ENCODE measurements at regions not wholly inside any gene's neighbourhood (a gene's known extent, or its start where the extent isn't known, plus 50 kb on each side); places are given as distances from the start of the nearest gene placed in this dataset.
"Not testable (repeated sequence)": the region's sequence is repeated elsewhere in the genome, so short reads cannot be mapped to it uniquely, and the experiment has no call there.

DNA sequence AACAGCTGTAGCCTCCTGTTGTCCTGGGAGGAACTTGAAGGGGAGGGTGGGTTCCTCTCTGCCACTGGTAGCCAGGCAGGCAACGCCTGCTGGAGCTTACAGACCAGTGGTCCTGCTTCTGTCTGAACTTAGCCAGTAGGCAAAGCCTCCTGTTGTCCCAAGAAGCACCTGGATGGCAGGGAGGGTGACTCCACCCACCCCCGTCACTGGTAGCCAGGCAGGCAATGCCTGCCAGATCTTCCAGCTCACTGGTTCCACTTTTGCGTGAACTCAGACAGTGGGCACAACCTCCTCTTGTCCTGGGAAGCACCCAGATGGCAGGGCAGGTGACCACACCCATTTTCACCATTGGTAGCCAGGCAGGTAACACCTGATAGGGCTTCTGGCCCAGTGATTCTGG is 203.5 kb upstream of the DIPK2B start:
- no peak for DNase-seq (ENCODE audit: low read depth)

DNA sequence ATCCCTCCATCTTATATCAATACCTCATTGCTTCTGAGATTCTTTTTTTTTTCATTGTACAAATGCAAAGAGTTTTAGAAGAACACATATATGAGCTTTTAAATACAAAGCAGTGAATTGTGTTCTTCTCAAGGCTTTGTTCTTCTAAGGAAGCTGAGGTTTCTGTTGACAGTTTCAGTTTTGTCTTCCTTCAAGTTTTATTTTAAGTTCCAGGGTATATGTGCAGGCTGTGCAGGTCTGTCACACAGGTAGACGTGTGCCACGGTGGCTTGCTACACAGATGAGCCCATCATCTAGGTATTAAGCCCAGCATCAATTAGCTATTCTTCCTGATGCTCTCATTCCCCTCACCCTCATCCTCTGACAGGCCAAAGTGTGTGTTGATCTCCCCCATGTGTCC is 201.2 kb upstream of the DIPK2B start:
- DNase-seq (ENCODE audit: low read depth), result no peak

DNA sequence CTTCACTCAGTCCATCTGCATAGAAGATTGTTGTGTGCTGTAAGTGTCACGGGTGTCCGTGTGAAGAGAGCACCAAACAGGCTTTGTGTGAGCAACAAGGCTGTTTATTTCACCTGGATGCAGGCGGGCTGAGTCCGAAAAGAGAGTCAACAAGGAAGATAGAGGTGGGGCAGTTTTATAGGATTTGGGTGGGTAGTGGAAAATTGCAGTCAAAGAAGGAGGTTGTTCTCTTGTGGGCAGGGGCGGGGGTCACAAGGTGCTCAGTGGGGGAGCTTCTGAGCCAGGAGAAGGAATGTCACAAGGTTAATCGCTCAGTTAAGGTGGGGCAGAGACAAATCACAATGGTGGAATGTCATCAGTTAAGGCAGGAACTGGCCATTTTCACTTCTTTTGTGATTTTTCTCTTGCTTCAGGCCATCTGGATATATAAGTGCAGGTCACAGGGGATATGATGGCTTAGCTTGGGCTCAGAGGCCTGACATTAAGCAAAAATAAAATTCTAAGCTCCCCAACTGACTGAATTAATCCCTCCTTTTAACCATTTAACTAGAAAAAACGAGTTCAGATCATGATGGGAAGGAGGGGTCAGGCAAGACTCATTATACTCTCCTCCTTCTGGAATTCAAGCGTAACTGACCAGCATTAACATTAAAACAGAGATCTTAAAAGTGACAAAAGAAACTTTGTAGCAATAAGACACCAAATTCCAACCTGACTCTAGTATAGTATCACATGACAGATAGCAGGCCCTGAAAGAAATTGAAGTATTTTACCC is 200.5 kb upstream of the DIPK2B start:
- not testable (repeated sequence) for DNase-seq (ENCODE audit: low read depth)

DNA sequence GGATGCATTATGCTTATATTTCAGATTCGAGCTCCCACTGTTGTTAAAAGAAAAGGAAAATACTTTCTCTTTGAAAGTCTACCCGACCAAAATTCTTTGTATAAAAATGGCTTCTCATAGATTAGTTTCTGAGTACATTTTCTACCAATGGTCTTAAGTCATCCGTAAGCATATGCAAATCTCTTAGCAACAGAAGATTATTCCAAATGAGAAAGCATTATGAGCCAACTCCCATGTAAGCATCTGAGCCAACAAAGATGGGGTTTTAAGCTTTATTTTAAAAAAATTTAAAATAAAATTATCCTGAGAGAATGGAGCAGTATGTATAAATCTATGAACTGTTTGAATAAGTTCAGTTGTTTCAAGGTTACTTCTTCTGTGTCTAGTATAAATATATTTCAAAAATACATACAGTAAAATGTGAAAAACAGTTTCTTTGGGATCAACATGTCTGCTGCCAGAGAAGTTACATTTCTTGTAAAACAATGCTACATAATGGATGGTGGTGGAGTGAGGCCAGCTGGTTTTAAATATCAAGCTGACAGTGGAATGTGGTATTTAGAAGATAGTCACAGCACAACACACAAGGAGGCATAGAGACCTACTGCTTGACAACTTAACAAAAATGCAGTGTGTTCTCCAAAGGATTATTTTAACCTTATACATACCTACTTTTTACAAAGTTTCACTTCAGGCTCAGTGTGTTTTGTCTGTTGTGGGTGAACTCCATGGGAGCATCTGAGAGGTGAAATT is 199.5 kb upstream of the DIPK2B start:
- peak; percentile 1 for DNase-seq (ENCODE audit: low read depth)

DNA sequence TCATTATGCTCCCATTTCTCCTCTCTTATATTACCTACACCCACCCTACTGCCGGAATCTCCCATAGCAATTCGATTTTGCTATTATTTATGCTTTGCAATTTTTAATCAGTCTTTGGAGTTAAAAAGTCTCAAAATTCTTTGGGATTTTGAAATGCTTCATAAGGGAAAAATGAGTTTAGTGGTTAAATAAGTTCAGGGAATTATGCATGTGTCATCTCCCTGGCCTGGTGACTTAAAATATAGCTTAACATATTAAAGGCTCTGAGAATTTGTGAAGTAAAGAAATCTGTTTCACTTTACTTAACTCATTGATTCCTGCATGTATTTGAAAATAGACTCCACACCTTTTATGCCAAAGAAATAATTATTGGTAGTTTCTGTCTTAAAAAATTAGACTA is 185.1 kb upstream of the DIPK2B start:
- DNase-seq (ENCODE audit: low read depth), result no peak

DNA sequence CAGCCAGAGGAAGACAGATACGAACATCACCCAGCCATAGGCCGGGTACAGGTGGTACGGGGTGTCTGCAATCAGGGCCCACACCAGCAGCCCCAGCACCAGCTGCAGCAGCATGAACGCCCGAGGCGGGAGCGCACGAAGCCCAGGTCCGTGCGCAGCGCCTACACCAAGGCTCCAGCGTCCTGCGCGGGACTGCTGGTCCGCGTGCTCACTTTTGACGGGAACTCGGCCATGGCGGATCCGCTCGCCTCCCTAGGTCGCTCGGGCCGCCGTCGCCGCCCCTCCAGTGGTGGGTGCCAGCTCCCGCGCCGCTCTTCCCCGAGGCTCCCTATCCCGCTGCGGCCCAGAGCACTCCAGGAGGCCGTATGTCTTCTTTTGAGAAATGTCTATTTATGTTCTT is 181.2 kb upstream of the DIPK2B start:
- DNase-seq (ENCODE audit: low read depth), result no peak

DNA sequence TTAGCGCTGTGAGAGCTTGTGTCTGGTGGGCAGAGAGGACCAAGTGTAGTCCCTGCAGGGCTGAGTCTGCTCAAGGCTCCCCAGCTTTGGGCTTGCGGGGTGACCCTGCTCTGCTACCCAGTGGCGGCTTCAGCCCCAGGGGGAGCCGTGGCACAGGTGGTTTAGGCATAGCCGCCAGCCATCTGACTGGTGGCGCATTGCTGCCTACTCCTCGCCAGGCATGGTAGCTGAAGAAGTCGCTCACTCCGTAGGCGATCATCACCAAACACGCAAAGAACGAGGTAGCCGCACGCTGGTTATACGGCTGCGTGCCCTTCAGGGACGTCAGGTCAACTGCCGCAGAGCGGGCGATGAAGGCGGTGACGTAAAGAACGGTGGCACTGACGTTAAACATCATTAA is 180.7 kb upstream of the DIPK2B start:
- no peak for DNase-seq (ENCODE audit: low read depth)

DNA sequence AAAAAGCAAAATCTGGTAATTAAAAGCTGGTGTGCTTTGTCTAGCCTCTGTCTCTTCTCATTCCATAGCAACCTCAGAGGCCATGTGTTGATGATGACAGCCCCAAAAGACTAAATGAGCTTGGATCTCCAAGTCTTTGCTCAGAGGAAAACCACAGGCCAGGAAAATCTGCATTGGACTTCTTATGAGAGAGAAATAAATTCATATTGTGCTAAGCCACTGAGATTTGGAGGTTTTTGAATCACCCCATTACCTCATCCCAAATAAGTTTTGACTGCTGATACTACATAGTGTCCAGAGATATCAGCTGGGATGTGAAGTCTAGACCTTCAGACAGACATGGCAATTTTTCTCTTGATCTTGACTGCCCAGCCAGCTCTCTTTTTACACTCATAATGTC is 178.6 kb upstream of the DIPK2B start:
- no peak for DNase-seq (ENCODE audit: low read depth)

DNA sequence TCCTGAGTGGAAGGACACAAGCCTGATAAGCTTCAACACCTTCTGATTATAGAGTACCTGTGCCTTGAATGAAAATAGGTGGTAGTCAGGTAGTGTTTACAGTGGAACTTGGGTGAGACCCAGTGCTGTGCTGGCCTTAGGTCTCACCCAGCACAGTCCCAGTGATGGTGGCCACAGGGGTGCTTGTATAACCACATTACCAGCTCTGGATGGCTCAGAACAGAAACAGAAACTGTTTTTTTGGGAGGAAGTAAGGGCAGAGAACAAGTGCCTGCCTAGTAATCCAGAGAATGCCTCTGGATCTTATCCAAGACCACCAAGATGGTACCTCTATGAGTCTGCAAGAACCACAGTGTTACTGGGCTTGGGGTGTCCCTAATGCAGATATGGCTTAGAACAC is 171.5 kb upstream of the DIPK2B start:
- DNase-seq (ENCODE audit: low read depth), result no peak

DNA sequence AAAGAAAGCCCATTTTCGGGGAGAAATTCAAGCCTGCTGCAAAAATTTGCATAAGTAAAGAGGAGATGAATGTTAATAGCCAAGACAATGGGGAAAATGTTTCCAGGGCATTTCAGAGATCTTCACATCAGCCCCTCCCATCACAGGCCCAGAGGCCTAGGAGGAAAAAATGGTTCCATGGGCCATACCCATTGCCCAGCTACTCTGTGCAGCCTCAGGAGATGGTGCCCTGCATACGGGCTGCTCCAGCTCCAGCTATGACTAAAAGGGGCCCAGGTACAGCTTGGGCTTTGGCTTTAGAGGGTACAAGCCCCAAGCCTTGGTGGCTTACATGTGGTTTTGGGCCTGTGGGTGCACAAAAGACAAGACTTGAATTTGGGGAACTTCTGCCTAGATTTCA is 168.0 kb upstream of the DIPK2B start:
- DNase-seq (ENCODE audit: low read depth), result no peak

DNA sequence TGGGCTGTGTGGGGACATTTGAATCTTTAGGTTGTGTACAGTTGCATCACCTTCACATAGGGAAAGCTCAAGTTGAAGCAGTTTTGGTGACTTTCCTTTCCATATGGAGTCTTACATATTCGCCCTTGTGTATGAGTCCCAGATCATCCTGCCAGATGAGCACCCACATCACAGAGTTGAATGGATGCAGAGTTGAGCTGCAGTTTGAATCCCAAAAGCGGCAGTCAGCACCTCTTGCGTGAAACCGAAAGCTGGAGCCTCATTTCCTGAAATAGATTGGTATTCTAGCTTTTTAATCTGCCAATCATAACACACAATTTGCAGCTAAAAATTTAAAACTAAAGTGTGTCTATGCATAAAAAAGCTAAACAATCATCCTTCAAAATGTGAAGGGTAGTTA is 162.9 kb upstream of the DIPK2B start:
- DNase-seq (ENCODE audit: low read depth), result no peak

DNA sequence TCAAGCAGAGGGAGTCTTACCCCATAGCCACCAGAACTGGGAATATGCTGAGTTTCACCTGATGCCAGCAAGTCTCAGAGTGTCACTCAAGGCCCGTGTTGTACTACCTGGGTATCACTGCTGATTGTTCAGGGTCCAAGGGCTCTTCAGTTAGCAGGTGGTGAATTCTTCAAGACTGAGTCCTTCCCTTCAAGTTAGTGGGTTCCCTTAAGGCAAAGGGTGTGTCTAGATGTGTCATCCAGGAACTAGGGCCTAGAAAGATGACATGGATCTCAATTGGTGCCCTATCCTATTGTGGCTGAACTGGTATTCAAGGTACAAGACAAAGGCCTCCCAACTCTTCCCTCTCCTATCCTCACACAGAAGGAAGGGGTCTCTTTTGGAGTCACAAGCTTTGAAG is 159.9 kb upstream of the DIPK2B start:
- no peak for DNase-seq (ENCODE audit: low read depth)

DNA sequence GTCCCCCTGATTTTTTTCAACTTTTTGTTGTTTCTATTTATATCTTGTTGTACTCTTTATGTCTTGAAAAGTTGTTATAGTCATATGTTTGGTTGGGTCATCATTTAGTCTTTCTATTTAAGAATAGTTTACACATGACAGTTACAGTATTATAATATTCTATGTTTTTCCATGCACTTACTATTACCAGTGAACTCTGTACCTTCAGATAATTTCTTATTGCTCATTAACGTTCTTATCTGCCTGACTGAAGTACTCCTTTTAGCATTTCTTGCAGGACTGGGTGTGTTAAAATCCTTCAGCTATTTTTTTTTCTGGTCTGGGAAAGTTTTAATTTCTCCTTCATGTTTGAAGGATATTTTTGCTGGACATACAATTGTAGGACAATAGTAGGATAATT is 157.7 kb upstream of the DIPK2B start:
- no peak for DNase-seq (ENCODE audit: low read depth)

DNA sequence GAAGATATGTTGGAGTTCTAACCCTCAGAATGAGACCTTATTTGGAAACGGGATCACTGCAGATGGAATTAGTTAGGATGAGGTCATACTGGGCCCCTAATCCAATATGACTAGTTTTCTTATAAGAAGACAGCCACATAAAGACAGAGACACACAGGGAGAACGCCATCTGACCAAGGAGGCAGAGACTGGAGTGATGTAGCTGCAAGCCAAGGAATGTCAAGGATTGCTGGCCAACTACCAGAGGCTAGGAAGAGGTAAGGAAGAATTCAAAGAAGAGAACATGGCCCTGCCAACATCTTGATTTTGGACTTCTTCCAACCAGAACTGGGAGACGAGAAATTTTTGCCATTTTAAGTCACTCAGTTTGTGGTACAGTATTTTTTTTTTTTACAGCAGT is 152.8 kb upstream of the DIPK2B start:
- no peak for DNase-seq (ENCODE audit: low read depth)

DNA sequence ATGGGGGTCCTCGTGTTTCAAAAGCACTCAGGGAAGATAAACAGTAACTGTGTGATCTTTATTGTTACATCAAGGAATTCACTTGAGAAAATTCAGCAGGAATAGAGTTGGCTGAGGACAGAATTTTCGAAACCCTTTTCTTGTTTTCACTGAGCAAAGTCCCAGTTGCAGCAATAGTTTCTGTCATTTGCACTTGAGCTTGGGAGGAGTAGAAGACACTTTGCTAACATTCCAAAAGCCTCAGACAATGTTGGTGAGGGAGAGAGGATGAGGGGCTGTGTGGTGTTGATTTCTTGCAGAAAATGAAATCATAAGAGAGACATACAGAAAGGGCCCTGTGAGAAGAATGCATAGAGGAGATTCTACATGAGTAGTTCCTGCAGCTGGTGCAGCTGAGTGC is 151.9 kb upstream of the DIPK2B start:
- DNase-seq (ENCODE audit: low read depth), result no peak

DNA sequence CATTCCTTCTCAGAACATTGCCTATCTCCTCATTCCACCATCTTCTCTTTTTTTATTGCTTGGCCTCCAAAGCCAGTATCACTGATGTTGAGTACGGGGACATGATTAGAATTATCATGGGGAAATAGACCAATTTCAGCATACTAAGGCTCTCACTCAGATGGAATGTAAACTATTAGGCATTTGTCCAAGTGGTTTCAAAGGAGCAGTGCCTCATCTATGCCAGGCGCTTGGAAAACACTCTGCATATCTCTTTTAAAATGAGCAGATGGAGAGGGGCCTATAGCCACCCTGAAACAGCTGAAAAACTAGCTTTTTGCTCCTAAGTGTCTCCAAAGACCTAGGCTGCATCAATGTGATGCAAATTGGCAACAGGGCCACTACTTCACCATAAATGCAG is 150.8 kb upstream of the DIPK2B start:
- peak; percentile 53 for DNase-seq (ENCODE audit: low read depth)

DNA sequence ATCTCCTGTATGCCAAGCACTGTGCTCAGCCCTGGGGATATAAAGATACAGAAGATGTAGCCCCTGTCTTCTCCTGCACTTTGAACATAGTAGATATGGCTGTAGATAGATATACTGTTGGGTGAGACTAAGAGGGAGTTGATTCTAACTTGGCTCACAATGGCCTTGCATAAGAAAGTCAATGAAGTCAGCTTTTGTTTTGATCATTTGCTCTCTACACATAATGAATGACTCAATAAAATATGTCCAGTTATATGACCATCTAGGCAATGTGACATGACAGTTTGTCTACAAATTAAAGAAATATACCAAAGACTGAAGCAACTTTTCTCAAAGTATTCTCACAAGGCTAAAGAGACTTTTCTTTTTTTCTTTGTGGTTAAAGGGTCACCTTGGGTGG is 147.6 kb upstream of the DIPK2B start:
- no peak for DNase-seq (ENCODE audit: low read depth)

DNA sequence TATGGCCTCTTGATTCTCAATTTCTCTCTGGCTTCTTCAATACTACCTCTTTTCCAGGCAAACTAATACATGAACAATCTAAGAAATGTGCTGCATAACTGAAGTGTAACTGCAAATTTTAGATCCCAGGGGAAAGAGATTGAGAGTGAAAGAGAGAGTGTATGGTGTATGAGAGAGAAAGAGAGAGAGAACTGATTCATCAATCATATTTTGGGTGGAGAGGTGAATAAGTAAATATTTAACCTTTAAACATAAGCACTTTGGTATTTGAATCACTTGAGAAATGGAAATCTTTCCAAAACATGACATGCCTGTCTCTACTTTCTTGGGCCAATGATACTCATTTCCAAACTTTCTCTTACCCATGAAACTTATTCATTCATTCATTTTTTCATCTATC is 147.2 kb upstream of the DIPK2B start:
- DNase-seq (ENCODE audit: low read depth), result no peak

DNA sequence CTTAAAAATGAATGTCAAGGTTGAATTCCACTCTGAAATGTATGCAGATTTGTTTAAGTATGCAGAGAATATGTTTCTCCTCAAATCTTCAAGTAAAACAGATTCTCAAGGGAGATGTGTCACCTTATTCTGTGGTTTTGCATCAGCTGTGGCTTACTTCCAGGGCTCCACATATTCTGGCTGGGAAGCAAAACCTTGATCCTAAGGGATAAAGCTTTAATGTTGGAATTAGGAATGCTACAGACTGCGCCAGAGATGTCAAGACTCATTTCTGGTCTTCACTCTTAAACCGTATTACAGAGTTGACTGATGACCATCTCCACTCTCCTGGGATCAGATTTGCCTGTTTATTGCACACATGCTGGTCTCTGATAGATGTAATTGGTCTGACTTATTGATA is 143.9 kb upstream of the DIPK2B start:
- DNase-seq (ENCODE audit: low read depth), result no peak

DNA sequence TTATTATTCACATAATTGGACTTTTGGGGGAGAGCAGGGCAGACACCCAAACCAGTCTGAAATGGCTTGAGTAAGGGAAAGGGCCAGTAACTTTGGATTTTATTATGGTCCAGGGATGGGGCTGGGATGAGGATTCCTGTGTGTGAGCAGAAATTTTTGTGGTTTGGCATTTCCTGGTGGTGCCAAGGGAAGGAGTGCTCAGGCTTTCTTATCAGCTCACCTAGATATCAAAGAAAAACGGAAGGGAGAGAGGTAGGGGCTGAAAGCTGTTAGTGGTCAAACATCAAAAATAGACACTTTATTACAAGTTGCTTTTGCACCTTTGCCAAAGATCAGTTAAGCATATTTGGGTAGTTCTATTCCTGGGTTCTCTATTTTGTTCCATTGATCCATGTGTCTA is 128.5 kb upstream of the DIPK2B start:
- no peak for DNase-seq (ENCODE audit: low read depth)

DNA sequence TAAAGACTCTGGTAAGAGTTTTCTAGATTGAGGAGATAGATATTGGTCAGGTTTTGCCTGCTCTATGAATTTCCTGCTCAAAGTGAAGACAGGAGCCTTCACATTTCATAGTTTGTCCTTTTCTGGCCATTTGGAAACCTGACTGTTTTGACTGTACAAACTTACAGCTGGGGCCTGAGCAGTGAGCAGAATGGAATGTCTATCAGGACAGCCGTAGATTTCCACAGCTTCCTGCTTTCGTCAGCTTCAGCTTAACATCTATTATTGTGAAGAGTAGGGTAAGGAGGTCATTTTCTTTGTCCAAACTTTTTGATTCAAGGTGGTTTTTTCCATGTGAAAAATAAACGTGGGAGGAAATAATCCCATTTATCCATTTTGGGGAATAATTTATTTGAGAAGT is 124.3 kb upstream of the DIPK2B start:
- no peak for DNase-seq (ENCODE audit: low read depth)

DNA sequence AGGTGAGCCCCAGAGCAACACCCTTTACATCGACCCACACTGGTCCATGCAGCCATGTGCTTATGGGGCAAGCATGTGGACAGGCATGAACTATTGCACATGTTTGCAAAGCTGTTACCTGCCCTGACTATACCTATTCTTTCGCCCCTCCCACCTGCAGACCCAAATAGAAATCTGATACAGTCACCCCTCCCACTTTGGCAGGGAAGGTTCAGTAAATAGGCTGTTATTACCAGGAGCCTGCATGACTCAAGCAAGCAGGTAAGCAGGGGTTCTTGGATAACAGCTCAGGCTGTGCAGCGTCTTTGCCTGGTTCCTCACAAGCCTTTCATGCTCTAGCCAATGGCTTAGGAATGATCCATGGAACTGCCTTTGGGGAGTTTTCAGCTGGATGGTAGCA is 122.7 kb upstream of the DIPK2B start:
- DNase-seq (ENCODE audit: low read depth), result no peak

DNA sequence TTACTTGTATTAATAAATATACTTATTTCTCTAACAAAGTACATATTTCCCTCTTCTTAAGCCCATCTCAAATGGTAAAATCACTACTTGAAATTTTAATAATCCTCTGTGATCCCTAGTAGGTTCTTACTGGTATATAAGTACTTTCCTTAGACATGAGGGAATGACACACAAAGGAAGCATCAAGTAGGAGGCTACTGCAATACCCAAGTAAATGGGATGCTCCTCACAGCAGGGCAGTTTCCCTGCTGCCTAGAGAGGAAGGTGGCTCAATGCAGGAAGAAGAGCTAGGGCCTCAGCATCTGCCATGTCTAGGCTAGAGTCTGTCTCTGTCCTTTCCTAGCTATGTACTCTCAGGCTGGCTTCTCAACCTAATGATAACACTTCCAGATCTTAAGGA is 122.1 kb upstream of the DIPK2B start:
- DNase-seq (ENCODE audit: low read depth), result no peak

DNA sequence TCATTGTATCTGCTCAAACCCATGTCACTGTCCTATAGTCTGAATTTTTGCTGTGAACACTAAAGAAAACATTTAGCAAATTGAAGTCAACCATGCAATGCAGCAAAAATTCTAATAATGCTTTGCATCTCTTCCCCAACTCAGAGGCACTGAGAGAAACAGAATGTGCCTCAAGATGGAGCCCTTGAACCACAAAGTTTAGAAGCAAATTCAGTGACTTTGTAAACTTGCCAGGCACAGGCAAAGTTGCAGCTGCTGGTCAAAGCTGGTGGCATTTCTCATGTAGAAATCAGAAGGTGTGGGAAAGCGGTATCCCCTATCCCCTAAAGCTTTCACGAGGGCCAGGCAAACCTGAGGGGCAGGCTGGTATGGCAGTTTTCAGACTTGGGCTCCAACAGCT is 121.7 kb upstream of the DIPK2B start:
- DNase-seq (ENCODE audit: low read depth), result peak; percentile 66

All from renal cortical epithelial cell (primary cell).